HG03108 (cell line): ENCODE measurements at regions not wholly inside any gene's neighbourhood (a gene's known extent, or its start where the extent isn't known, plus 50 kb on each side); places are given as distances from the start of the nearest gene placed in this dataset.
"Not testable (repeated sequence)": the region's sequence is repeated elsewhere in the genome, so short reads cannot be mapped to it uniquely, and the experiment has no call there.

ENCODE experiments used
- ATAC-seq: cut with Tn5 transposase; IDR thresholded peaks from one replicate; pipeline ENCODE4 v1.9.1; 2021; ENCODE audit warnings: moderate library complexity; ENCODE audit not compliant: unreplicated experiment

GRCh38 chrX:101823236-101823635, 108.6 kb downstream of the ZMAT1 start:
- ATAC-seq, result no peak

GRCh38 chrX:101817739-101818138, 114.1 kb downstream of the ZMAT1 start:
- ATAC-seq, result not testable (repeated sequence)

DNA sequence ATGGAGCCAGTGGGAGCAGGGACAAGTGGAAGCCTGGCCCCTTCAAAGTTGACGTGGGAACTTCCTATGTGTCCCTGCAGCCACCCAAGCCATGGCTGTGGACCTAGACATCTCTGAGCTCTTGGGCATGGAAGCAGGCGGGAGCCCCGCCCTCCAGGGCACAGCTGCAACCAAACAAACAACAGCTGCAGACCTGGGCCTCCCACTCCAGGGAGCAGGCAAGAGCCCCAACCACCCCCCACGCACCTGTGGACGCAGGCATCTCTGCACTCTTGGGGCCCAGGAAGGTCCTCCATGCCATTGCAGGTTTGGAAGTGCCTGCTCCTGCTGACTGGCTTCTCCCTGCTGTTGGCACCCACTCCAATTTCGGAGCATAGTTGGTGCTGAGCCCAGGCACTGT, 118.6 kb downstream of the ZMAT1 start:
- no peak for ATAC-seq

- no peak for ATAC-seq
Measured at GRCh38 chrX:101803451-101803850, 128.4 kb downstream of the ZMAT1 start.

DNA sequence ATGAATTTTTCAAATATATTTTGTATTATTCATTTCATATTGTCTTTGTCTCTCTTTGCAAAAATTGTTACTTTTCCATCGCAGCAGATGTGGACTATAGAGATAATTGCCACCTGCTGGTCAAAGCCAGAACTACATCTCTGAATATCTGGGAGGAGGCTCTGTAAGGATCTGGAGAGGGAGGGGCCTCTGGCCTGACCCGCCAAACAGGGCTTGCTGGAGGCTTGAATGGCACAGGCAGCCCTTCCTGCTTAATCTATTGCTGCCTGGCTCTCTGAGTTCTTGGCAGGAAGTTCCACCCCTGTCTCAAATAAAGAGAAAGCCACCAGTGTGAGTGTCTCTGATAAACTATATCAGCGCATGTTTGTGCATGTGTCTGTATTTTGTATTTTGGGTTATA, 132.4 kb downstream of the ZMAT1 start:
- peak; percentile 100 for ATAC-seq

- no peak for ATAC-seq
Measured at GRCh38 chrX:101787934-101788333, 128.3 kb upstream of the ARMCX2 start.

GRCh38 chrX:101785142-101785541, 125.5 kb upstream of the ARMCX2 start:
- no peak for ATAC-seq

DNA sequence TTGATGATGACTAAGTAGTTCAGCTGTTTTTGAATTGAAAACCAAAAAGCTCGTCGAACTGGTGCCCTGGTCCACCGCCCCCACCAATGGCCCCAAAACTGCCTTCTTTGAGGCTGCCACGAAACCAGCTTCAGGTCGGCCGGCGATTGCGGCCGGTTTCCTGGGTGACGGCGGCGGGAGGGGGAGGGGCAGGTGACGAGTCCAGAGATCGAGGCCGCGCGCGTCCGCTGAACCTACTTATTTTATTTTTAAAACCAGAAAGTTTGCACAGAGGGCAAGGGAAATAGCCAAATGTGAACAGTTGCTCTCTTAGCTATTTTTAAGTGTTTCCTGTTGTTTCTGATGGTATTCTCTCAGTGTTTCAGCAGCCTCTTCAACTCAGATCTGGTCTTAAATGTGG, 120.8 kb upstream of the ARMCX2 start:
- not testable (repeated sequence) for ATAC-seq

DNA sequence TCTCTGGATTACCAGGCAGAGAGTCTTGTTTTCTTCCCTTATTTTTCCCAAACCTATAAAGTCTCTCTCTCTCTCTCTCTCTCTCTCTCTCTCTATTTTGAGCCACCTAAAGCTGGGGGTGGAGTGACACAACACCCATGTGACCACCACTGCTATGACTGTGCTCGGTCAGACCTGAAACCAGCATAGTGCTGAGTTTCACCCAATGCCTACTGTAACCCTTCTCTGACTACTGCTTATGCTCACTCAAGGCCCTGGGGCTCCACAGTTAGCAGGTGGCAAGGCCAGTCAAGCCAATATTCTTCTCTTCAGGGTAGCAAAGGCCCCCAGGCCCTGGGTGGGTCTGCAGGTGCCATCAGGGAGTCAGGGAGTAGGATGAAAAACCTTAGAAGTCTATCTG, 114.7 kb upstream of the ARMCX2 start:
- ATAC-seq, result peak; percentile 98

DNA sequence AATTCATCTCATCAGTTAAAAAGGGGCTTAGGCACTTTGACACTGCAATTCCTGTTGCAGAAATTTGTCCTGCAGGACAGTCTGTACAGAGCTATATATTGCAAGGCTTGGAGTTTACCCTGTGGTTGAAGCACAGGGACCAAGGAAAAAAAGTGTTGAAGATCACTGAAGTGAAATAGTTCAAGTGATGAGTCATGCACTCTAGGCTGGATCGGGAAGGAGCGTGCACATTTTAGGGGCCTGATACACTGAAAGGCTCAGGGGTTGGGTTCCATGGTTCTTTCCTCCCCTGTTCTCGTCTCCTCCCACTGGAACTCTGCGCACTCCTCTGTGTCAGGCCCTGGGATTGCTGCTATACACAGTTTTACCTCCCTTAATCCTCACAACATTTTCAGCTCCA, 104.9 kb upstream of the ARMCX2 start:
- no peak for ATAC-seq

GRCh38 chrX:101759000-101759399, 99.3 kb upstream of the ARMCX2 start:
- no peak for ATAC-seq

- ATAC-seq, result no peak
Measured at GRCh38 chrX:101750744-101751143, 91.1 kb upstream of the ARMCX2 start.

DNA sequence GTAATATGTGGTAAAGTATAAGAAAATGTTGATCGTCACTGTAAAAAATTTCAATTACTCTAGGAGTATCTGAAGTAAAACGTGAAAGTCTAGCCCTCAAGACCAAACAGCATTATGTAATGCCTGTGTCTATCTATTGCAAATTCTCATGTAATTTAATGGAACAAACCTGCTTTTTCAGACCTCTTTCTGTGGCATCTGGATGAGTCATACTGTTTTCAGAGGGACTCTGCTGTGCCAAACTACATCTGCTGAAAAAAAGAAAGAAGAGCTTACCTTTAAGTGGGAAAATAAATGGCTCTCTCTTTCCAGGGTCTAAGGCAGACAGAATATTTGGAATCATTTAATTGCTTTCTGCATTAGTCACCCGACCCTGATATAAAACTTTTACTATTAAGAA, 89.8 kb upstream of the ARMCX2 start:
- ATAC-seq, result no peak

DNA sequence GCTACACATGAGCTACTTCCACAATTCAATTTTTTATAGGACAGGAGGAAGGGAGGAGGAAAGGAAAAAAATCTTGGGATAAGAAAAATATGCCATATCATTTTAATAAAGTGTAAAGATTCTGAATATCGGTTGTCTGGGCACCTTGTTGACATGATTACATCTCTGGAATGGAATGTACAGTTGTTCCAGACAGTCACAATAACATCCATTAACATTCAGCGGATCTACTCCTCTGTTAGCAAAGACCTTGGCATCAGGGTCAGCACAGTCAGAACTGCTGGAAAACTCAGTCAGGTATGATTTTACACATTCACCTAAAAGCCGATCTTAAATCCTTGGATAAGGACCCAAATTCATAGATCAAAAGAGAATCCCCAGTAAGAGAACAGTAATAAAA, 85.4 kb upstream of the ARMCX2 start:
- no peak for ATAC-seq

GRCh38 chrX:101744085-101744484, 84.4 kb upstream of the ARMCX2 start:
- no peak for ATAC-seq

DNA sequence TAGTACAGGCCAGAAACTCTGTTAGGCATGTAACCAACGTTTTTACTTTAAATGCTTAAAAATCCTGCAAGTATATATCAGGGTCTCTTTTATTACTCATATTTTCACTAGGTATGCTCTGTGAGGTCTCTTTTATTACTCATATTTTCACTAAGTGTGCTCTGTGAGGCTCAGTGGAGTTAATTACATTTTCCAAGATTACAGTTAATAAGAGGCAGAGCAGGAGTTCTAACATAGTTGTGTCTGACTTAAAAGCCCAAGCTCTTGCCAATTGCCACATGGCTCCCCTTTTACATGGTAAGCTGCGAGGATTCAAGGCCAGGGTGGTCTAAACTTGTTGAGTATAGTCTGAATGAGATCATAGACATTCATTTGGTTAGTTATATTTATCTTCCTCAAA, 81.0 kb upstream of the ARMCX2 start:
- no peak for ATAC-seq

GRCh38 chrX:101738867-101739266, 79.2 kb upstream of the ARMCX2 start:
- ATAC-seq, result not testable (repeated sequence)

GRCh38 chrX:101738411-101738810, 78.8 kb upstream of the ARMCX2 start:
- not testable (repeated sequence) for ATAC-seq

GRCh38 chrX:101736651-101737050, 77.0 kb upstream of the ARMCX2 start:
- ATAC-seq, result no peak

DNA sequence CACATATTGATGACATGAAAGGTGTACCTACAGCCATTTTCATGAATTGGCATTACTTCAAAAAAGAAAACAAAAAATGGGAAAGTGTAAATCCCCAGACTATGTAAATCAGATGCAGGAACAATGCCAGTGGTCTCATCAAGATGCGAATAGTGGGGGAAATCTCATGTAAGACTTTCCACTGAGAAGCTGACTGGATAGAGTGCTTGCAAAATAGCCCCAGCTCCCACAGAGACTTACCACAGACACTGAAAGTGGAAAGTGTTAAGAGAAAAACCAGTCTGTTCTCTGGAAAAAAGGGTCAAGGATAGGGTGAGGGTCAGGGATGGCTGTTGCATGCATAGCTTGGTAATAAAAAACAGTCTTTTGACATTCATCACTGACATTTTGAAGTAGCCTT, 73.2 kb upstream of the ARMCX2 start:
- no peak for ATAC-seq

DNA sequence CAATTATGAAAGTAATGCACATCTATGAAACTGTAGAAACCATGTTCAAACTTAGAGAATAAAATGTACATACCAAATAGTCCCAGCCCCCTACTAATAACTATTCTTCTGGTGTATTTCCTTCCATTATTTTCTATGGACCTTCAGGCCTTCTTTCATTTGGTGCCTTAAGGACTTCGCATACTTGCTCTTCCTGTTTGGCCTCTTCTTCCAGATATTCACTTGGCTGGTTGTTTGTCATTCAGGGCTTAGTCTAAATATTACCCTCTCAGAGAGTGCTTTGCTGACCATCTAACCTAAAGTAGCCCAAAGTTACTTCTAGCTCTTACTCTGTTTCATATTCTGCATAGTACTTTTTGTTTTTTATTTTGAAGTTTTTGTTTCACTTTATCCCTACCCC, 70.3 kb upstream of the ARMCX2 start:
- no peak for ATAC-seq
